GM18508 (cell line): ENCODE measurements at regions not wholly inside any gene's neighbourhood (a gene's known extent, or its start where the extent isn't known, plus 50 kb on each side); places are given as distances from the start of the nearest gene placed in this dataset.
"Not testable (repeated sequence)": the region's sequence is repeated elsewhere in the genome, so short reads cannot be mapped to it uniquely, and the experiment has no call there.

ENCODE experiments used
- ATAC-seq: cut with Tn5 transposase; IDR thresholded peaks from one replicate; pipeline ENCODE4 v1.9.1; 2021; ENCODE audit warnings: moderate number of reproducible peaks; ENCODE audit not compliant: insufficient read depth, unreplicated experiment

- ATAC-seq: peak; percentile 71
These were observed 80.1 kb upstream of the PTPRK start for GRCh38 chr6:128600397-128600951.

GRCh38 chr6:128599036-128599435 lies 78.6 kb upstream of the PTPRK start:
- ATAC-seq: no peak

- no peak for ATAC-seq
These were observed 78.2 kb upstream of the PTPRK start for GRCh38 chr6:128598571-128598970.

GRCh38 chr6:128597956-128598355 lies 77.6 kb upstream of the PTPRK start:
- no peak for ATAC-seq

GRCh38 chr6:128597004-128597403 lies 76.6 kb upstream of the PTPRK start:
- ATAC-seq: no peak

- ATAC-seq: no peak
These were observed 75.1 kb upstream of the PTPRK start for GRCh38 chr6:128595544-128595943.

GRCh38 chr6:128586095-128586494 lies 65.7 kb upstream of the PTPRK start:
- ATAC-seq: no peak

- ATAC-seq: no peak
These were observed 60.1 kb upstream of the PTPRK start for GRCh38 chr6:128580224-128581110.

- ATAC-seq: not testable (repeated sequence)
These were observed 54.9 kb upstream of the PTPRK start for GRCh38 chr6:128575254-128575653.

GRCh38 chr6:128574402-128574801 lies 54.0 kb upstream of the PTPRK start:
- no peak for ATAC-seq

- no peak for ATAC-seq
These were observed 52.6 kb upstream of the PTPRK start for GRCh38 chr6:128573036-128573435.

- no peak for ATAC-seq
These were observed 51.9 kb upstream of the PTPRK start for GRCh38 chr6:128572294-128572693.

- ATAC-seq: no peak
These were observed 50.3 kb upstream of the PTPRK start for GRCh38 chr6:128570680-128571063.

GRCh38 chr6:128569732-128570679 lies 49.6 kb upstream of the PTPRK start:
- no peak for ATAC-seq
